Activated naive CD4-positive, alpha-beta T cell (primary cell): ENCODE measurements at regions not wholly inside any gene's neighbourhood (a gene's known extent, or its start where the extent isn't known, plus 50 kb on each side); places are given as distances from the start of the nearest gene placed in this dataset.
"Not testable (repeated sequence)": the region's sequence is repeated elsewhere in the genome, so short reads cannot be mapped to it uniquely, and the experiment has no call there.

Source experiments
- DNase-seq, 4 experiments: peaks; one replicate each; lab custom pipeline; 2025; lab: John Stamatoyannopoulos, UW

DNA sequence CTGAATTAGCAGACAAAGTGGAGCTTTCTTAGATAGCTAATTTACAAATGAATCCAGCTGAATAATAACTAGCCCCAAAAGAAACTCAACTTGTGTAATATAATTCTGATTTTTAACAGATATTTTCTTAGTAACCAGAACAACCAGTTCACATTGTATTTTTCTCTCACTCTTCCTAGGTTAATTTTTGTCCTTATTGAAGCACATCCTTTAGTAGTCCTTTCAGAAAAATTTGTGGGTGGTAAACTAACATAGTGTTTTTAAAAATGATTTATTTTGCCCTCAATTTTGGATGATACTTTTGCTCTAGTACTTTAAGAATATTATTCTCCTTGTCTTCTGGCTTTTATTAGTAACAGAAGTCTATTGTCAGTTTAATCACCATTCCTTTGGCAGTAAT, 190.6 kb upstream of the SLC39A10 start:
- DNase-seq: no peak

DNA sequence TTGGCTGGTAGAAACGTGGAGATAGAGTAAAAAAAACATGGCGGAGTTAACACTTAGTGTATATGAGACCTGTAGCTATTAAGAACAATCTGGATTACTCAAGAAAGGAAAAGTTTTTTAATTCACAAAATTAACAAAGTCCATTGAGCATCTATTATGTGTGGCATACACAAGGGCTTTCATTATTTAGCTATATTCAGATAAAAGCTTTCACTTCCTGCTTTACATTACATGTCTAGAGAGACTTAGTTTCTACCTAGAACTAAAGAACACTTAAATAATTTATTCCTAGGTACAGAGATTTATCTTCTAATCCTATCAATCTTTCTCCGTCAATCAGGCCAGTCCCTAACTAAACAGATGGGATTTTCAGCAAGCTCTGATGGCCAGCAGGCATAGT, 196.0 kb upstream of the SLC39A10 start:
- no peak for DNase-seq

- no peak for DNase-seq
These were observed 198.1 kb upstream of the SLC39A10 start for GRCh38 chr2:195458936-195459335.

- no peak for DNase-seq
These were observed 199.2 kb upstream of the SLC39A10 start for GRCh38 chr2:195457873-195458272.

GRCh38 chr2:195456771-195457170, 200.3 kb upstream of the SLC39A10 start:
- no peak for DNase-seq

DNA sequence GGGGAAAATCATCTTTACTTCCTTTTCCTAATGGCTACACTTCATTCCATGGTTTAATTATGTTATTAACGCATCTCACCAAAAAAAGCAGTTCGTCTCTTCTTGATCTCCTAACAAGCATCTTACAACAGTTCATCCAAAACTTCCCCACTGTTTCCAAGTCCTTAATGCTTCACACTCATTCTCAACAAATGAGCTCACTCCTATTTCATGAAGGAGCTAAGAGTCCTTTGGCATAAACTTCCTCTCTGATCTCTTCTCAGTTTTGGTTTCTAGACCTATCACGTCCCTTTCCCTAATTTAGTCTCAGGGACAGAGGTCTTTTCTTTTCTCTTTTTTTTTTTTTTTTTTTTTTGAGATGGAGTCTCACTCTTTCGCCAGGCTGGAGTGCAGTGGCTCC, 205.9 kb upstream of the SLC39A10 start:
- DNase-seq: no peak

- no peak for DNase-seq
These were observed 206.4 kb upstream of the SLC39A10 start for GRCh38 chr2:195450552-195451113.

- no peak for DNase-seq
These were observed 209.6 kb upstream of the SLC39A10 start for GRCh38 chr2:195447323-195447975.

DNA sequence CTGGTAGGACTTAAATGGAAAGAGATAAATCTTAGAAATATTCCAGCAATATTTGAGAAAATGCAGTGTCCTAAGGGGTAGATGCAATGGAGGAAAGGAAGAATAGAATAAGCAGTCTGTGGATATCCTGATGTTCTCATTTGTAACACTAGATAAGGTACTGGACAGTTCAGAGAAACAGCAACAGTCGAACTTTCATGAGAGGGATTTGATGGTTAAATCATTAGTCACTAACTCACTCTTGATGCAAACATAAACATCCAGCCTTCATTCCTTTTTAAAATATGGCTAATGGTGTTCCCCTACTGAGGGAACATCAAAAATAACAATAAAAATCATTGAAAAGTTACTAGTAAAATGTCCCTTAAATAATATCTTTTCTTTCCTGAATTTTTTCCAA, 211.4 kb upstream of the SLC39A10 start:
- DNase-seq: no peak

DNA sequence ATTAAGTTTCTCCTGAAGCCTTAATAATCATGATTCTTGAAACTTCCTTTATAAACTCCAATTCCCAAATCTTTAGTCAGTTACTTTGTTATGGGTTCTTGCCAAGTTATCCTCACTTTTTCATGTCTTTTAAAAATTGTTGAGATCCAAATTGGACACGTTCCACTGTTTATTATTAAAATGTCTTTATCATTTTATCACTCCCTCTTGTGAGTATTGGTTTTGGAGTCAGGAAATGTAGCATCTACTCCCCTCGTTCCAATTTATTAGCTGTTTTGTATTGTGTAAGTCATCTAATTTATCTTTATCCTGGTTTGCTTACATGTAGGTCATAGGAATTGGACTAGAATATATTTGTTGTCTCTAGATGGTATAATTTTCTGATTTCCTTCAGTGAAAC, 213.1 kb upstream of the SLC39A10 start:
- DNase-seq: no peak

GRCh38 chr2:195442458-195443175, 214.4 kb upstream of the SLC39A10 start:
- no peak for DNase-seq

- DNase-seq: no peak
These were observed 218.3 kb upstream of the SLC39A10 start for GRCh38 chr2:195438692-195439091.

- no peak for DNase-seq
These were observed 219.5 kb upstream of the SLC39A10 start for GRCh38 chr2:195437521-195437920.

DNA sequence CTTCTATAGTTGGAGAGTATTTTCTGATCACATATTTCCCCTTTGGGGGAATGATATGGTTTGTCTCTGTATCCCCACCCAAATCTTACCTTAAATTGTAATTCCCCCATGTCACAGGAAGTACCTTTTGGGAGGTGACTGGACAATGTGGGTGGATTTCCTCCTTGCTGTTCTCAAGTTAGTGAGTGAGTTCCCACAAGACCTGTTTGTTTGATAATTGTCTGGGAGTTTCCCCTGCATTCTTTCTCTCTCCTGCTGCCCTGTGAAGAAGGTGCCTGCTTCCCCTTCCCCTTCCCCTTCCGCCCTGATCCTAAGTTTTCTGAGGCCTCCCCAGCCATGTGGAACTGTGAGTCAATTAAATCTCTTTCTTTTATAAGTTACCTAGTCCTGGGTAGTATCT, 222.7 kb upstream of the SLC39A10 start:
- DNase-seq: no peak

DNA sequence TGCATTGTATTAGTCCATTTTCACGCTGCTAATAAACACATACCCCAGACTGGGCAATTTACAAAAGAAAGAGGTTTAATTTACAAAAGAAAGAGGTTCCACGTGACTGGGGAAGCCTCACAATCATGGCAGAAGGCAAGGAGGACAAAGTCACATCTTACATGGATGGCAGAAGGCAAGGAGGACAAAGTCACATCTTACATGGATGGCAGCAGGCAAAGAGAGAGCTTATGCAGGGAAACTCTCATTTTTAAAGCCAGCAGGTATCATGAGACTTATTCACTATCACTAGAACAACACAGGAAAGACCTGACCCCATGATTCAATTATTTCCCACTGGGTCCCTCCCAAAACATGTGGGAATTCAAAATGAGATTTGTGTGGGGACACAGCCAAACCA, 223.3 kb upstream of the SLC39A10 start:
- DNase-seq: not testable (repeated sequence)

GRCh38 chr2:195428673-195429072, 228.4 kb upstream of the SLC39A10 start:
- no peak for DNase-seq

DNA sequence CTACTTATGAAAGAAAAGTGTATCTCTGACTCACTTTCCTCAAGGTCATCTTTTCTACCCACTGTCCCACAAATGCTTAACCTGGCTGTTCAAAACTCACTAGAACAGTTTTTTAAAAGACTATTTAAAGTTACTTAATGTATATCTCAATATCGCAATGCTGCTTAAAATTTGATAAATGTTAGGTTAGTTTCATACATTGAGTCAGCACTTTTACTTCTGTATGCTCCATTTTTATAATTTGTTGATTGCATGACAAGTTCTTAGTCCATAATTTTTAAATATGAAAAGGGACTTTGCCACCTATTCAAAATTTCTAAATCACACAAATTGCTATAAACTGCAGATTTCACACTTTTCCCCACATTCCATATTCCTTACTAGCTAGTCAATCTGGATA, 231.7 kb upstream of the SLC39A10 start:
- no peak for DNase-seq

DNA sequence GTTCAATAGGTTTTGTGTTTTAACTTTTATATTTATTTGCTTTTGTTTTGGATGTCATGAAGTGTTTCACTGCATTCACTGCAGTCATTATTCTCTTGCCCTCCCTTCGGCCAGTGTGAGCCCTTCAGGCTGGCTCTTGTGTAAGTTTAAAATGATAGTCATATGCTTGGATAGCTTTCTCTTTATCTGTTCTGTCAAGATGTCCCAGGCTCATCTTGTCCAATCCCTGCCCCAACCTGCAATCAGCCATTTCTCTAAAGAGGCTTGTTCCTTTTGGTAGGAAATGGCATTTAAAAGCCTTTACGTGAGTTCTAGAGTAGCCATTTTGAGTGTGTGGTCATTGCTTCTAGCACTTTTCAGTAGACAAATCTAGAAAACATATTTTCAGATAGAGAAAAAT, 238.0 kb upstream of the SLC39A10 start:
- DNase-seq: no peak

DNA sequence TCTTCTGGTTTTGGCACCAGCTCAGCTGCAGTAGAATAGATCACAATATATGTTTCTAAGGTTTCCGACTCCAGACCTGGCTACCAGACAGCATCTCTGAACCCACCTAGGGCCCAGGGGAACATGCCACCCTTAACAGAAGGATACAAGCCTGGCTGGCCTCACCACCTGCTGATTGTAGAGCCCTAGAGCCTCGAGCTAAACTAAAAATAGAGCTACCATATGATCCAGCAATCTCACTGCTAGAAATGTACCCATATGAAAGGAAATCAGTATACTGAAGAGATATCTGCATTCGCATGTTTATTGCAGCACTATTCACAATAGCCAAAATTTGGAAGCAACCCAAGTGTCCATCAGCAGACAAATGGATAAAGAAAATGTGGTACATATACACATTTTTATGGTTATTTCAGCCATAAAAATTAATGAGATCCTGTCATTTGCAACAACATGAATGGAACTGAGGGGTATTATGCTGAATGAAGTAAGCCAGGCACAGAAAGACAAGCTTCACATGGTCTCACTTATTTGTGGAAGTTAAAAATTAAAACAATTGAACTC, 242.4 kb upstream of the SLC39A10 start:
- no peak for DNase-seq

DNA sequence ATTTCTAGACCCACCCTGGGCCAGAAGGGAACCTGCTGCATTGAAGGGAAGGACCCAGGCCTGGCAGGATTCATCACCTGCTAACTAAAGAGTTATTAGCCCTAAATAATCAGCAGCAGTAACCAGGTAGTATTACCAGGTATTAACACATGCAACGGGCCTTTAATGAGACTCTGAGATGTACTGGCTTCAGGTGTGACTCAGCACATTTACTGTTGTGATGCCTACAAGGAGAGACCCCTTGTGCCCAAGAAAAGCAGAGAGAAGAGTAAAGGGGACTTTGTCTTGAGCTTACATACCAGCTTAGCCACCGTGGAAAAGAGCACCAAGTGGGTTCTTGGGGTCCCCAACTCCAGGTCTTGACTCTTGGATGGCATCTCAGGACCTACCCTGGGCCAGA, 243.1 kb upstream of the SLC39A10 start:
- no peak for DNase-seq

GRCh38 chr2:195413422-195413821, 243.6 kb upstream of the SLC39A10 start:
- DNase-seq: no peak

DNA sequence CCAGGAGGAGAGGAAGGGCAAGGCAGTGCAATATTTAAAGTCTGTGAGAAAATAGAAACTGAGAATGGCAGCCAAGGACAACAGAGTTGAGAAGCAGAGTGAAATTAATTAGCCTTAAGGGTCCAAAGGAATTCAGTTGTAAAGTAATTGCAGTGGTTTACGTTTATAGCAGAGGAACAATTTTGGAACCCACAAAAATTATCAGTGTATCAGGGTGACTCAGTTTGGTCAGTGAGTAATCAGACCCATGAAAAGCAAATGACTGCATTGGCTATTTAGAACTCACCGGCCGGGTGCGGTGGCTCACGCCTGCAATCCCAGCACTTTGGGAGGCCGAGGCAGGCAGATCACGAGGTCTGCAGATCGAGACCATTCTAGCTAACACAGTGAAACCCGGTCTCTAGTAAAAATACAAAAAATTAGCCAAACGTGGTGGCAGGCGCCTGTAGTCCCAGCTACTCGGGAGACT, 245.8 kb upstream of the SLC39A10 start:
- DNase-seq: no peak

DNA sequence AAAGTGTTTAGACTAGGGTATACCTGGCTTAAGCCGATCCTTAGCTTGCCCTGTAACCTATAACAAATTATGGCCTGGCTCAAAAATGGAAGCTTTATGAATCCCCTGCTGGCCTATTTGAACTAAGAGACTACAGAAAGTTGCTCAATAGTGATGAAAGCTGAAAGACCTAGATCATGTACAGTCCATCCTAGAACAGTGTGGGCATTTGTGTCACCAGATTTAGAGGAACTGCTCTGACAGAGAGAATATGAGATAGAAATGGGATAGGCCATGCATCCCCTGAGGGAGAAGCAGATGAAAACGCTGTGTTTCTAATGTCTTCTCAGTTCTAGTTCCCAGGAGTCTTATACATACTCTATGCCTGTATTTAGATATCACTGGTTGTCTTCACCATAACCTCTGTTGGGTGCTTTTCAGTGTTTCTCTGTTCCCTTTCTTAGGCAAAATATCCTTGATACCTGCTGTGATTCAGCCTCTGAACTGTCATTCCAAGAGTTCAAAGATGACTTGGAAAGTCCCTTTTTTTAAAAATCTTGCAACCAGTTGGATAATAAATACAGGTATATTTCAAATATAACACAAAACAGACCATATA, 246.9 kb upstream of the SLC39A10 start:
- no peak for DNase-seq
